NCI-H82 treated with DMSO at 0.1 percent for 48 hours (cell line): ENCODE measurements at regions not wholly inside any gene's neighbourhood (a gene's known extent, or its start where the extent isn't known, plus 50 kb on each side); places are given as distances from the start of the nearest gene placed in this dataset.
"Not testable (repeated sequence)": the region's sequence is repeated elsewhere in the genome, so short reads cannot be mapped to it uniquely, and the experiment has no call there.

ENCODE experiments used
- DNase-seq: peaks from one replicate; lab custom pipeline; 2025; ENCODE audit not compliant: unreplicated experiment; lab: John Stamatoyannopoulos, UW

DNA sequence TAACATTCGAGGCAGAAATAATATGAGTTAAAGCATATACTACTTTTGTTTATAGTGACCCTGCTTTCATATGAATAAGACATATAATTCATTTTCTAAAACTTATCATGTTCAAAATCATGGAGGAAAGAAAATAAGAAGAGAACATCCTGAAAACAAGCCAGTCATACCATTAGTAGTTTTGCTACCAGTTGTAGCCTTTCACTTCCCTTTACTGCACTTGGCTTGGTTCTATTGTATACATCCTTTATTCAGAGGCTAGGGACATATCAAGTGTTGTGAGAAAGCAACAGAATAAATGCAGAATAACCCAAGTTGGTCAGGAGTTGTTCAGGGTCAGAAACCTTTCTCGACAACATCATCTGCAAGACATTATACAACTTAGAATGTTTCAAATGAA, 598.7 kb downstream of the SOX5 start:
- DNase-seq = no peak

GRCh38 chr12:23352670-23353069, 596.8 kb downstream of the SOX5 start:
- DNase-seq = no peak

DNA sequence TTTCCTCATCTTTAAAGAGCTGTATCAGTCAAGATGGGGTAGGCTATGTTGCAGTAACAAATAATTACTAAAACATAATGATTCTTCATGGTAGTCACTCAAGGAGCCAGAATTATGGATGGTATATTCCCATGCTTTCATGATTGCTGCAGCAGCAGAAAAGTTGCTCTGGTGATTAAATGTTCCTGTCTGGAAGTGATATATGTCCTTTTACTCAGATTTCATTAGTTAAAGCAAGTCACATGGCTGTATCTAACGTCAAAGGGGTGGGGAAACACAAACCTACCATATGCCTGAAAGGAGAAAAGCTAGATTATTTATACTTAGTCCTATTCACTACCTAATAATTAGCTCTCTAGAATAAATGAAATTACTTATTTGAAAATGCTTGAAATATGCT, 594.7 kb downstream of the SOX5 start:
- no peak for DNase-seq

GRCh38 chr12:23356440-23356839, 593.0 kb downstream of the SOX5 start:
- no peak for DNase-seq

- no peak for DNase-seq
Observed at GRCh38 chr12:23356927-23357708, 592.4 kb downstream of the SOX5 start.

- no peak for DNase-seq
Observed at GRCh38 chr12:23359975-23360701, 589.3 kb downstream of the SOX5 start.

DNA sequence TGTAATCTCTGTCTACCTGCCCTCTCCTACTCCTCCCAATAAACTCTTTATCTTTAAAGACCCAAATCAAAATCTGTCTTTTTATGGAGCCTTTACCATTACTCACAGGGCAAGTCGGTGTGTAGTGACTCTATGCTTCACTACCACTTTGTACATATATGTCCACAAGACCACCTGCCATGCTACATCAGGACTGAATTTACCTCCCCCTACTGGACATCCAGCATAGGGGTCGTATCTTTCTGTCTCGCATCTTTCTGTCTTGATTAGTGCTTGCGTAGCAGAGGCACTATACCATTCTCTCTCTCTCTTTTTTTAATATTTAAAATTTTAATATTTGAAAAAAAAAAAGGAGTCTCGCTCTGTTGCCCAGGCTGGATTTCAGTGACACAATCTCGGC, 587.5 kb downstream of the SOX5 start:
- no peak for DNase-seq

GRCh38 chr12:23368590-23368989, 580.9 kb downstream of the SOX5 start:
- no peak for DNase-seq

- no peak for DNase-seq
Observed at GRCh38 chr12:23375621-23376020, 573.8 kb downstream of the SOX5 start.

GRCh38 chr12:23376238-23376637, 573.2 kb downstream of the SOX5 start:
- DNase-seq = no peak

GRCh38 chr12:23380419-23381100, 568.9 kb downstream of the SOX5 start:
- DNase-seq = no peak

GRCh38 chr12:23388898-23389297, 560.6 kb downstream of the SOX5 start:
- DNase-seq = not testable (repeated sequence)

DNA sequence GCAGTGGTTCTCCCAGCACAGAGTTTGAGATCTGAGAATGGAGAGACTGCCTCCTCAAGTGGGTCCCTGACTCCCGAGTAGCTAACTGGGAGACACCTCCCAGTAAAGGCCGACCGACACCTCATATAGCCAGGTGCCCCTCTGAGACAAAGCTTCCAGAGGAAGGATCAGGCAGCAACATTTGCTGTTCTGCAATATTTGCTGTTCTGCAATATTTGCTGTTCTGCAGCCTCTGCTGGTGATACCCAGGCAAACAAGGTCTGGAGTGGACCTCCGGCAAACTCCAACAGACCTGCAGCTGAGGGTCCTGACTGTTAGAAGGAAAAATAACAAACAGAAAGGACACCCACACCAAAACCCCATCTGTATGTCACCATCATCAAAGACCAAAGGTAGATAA, 560.2 kb downstream of the SOX5 start:
- DNase-seq = not testable (repeated sequence)

DNA sequence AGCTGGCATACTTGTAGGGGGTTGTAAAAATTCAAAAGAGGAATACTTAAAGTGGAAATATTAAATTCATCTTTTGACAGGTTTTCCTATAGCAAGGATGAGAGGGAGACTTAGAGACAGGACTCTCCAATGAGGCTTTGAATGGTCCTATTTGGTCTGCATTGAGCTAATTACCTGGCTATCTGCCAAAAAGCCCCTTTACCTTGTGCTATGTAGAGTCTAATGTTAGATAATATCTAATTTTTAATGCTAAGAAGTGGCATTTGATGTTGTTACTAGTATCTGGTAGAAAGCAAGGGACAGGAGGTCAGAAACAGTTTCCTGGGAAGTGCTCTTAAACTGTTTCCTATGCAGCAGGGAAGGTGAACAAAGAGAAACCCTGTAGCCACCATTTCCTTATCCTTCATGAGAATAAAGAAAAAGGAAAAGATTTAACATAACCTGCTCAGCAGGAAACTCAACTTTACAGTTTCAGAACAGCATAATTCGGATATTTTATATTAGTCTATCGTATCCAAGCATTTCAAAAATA, 550.0 kb downstream of the SOX5 start:
- DNase-seq = no peak

DNA sequence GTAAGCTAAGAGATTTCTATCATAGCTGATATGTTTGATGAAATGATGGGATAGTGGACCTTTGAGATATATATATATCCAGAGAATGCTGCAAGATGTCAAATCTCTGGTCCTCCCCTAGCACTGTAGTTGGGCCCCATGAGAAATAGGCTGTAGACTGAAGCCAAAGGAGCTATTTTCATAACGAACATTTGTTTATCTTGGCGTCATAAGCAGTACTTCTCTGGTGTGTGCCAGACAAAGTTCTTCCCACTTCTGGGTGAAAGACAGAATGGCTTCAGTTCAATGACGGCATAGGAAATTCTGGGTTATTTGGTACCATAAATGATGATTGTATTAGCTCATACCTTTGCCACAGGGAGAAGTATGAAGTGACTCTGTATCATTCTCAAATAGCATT, 534.3 kb downstream of the SOX5 start:
- DNase-seq = no peak

GRCh38 chr12:23421556-23421955, 527.9 kb downstream of the SOX5 start:
- DNase-seq = no peak

DNA sequence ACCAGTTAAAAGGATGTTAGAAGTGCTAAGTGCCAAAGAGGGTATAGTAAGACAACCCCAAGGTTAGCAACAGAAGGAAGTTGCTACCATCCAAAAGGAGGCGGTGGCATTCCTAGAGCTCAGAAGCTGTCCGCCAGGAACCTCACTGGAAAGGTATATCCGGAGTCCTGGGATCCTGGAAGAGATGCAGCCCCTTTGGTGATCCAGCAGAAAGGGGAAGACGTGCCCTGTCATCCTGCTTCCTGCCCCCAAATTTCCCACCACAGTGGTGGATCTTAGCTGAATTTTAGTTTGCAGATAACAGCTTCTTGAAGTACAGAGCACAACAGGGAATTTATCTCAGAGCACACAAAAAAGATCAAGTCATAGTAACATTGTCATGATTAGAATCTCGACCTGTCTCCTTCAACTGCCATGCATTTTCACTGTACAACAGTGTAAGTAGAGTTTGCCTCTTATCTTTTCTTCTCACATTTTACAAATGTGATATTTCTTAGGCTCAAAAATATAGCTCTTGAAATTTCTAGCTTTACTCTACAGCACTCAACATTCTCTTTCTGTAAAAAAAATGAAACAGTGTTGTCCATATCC, 526.3 kb downstream of the SOX5 start:
- no peak for DNase-seq

GRCh38 chr12:23423796-23424195, 525.7 kb downstream of the SOX5 start:
- DNase-seq = no peak

- DNase-seq = no peak
Observed at GRCh38 chr12:23424685-23425084, 524.8 kb downstream of the SOX5 start.

DNA sequence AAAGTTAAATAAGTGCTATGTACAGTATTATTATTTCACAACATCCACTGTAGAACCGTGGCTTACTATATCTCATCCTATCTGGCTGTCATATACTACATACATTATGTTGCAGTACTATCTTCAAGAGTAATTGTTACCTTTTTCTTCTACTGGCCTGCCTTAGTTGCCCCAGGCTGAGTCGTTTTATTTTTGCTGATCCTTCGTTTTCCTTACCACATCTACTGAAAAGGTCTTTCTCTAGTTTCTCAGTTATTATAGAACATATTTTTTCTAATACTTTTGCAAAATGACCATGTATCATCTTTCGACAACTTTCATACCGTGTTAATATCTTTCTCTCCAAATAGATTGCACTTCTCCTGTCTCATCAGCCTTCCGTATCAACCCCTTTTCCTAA, 523.1 kb downstream of the SOX5 start:
- DNase-seq = no peak

DNA sequence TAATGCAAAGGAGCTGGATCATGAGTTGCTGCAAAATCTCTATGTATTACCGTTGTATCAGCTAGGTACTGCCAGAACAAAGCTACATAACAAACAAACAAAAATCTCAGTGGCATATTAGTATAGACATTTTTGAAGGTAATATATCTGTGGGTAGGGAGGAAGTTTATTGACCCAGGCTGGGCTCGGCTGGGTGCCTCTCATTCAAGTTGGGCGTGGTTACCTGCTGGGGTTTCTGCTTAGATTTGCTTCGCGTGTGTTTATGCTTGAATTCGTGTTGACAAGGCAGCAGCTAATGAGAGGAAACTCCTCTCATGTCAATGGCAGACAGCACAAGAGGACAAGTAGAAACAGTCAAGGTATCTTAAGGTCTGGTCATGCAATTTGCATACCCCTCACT, 520.7 kb downstream of the SOX5 start:
- no peak for DNase-seq
